ENCODE measurements at regions not wholly inside any gene's neighbourhood (a gene's known extent, or its start where the extent isn't known, plus 50 kb on each side); places are given as distances from the start of the nearest gene placed in this dataset.

DNA sequence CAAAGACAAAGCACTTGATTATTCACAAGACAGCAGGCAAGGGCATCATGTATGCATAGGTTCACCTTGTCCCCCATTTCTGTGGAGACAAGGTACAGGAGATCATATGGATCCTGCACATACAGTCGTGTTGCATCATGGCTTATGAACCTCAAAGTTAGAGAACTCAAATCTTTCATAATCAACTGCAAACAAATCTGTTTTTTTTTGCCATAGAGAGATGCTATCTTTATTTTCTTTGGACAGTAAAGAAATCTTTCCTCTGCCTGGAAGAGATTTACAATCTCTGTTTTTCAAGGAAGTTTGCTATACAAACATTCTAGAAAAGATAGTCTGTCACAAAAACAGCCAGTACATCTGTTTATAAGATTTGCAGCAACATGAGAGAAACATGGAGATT lies 578.8 kb downstream of the ANKRD50 start:
- H3K36me3 ChIP-seq (ENCODE audit: control insufficient read depth in 2 of 2, insufficient read depth in 2 of 2, low read length in 1 of 2), result no peaks in the 10 kb centered on the region
- WGBS, 2 donors, result 72 to 77% methylated on average over 1 of the region's 1 CpG
- H3K4me3 ChIP-seq (ENCODE audit: low read depth in 1 of 2, low read length in 2 of 2), result no peak overlapping the region
- H3K4me1 ChIP-seq (ENCODE audit: control insufficient read depth in 2 of 2, insufficient read depth in 2 of 2, low read length in 1 of 2), result no peaks in the 10 kb centered on the region
- no peaks in the 10 kb centered on the region for H3K27me3 ChIP-seq (ENCODE audit: control insufficient read depth in 1 of 2, insufficient read depth in 2 of 2, low read length in 2 of 2)
- peaks cover 0 to 6% of the 10 kb centered on the region in 2 donors for H3K9me3 ChIP-seq (ENCODE audit: control insufficient read depth in 2 of 2, insufficient read depth in 1 of 2, low read depth in 1 of 2, low read length in 1 of 2)
- no peak overlapping the region for H3K27ac ChIP-seq (ENCODE audit: low read depth in 2 of 2, low read length in 1 of 2)

DNA sequence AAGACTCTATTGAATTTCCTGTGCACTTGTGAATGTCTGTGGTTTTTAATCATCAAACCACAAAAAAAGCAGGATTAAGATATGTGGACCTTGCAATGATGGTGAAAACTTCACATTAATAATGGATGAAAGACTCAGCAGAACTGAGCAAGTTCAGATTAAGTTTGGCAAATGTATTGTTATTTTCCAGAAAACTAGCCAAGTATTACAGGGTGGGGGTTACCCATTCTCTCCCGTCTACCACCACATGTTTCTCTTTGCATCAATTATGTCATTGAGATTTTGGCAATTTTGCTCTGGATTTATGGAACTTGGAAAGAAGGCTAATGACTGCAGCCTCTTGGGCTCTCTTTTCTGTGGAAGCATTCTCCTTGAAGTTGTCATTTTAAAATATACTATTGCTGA lies 577.1 kb downstream of the ANKRD50 start:
- peaks cover 0 to 6% of the 10 kb centered on the region in 2 donors for H3K9me3 ChIP-seq (ENCODE audit: control insufficient read depth in 2 of 2, insufficient read depth in 1 of 2, low read depth in 1 of 2, low read length in 1 of 2)
- no peak overlapping the region for H3K27ac ChIP-seq (ENCODE audit: low read depth in 2 of 2, low read length in 1 of 2)
- 17 to 27% methylated on average over 1 of the region's 1 CpG for WGBS, 2 donors
- H3K4me1 ChIP-seq (ENCODE audit: control insufficient read depth in 2 of 2, insufficient read depth in 2 of 2, low read length in 1 of 2), result no peaks in the 10 kb centered on the region
- no peaks in the 10 kb centered on the region for H3K36me3 ChIP-seq (ENCODE audit: control insufficient read depth in 2 of 2, insufficient read depth in 2 of 2, low read length in 1 of 2)
- no peaks in the 10 kb centered on the region for H3K27me3 ChIP-seq (ENCODE audit: control insufficient read depth in 1 of 2, insufficient read depth in 2 of 2, low read length in 2 of 2)
- H3K4me3 ChIP-seq (ENCODE audit: low read depth in 1 of 2, low read length in 2 of 2), result no peak overlapping the region

DNA sequence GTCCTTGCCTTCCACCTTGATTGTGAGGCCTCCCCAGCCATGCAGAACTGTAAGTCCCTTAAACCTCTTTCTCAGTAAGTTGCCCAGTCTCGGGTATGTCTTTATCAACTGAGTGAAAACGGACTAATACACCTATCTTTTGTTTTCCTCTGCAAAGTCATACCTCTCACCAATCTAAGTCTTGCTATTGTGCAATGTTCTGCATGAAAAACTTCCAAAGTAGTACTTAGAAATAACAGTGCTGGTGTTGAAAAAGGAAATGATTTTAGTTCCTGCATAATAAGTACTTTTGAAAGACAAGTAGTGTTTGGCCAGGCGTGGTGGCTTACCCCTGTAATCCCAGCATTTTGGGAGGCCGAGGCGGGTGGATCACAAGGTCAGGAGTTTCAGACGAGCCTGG lies 573.5 kb downstream of the ANKRD50 start:
- 61 to 67% methylated on average over 6 of the region's 6 CpGs for WGBS, 2 donors
- Histone ChIP-seq H3K9me3 (ENCODE audit: control insufficient read depth in 2 of 2, insufficient read depth in 1 of 2, low read depth in 1 of 2, low read length in 1 of 2) (no peaks in the 10 kb centered on the region), H3K27ac (ENCODE audit: low read depth in 2 of 2, low read length in 1 of 2) (no peak overlapping the region), H3K36me3 (ENCODE audit: control insufficient read depth in 2 of 2, insufficient read depth in 2 of 2, low read length in 1 of 2) (no peaks in the 10 kb centered on the region), H3K4me3 (ENCODE audit: low read depth in 1 of 2, low read length in 2 of 2) (no peak overlapping the region), H3K27me3 (ENCODE audit: control insufficient read depth in 1 of 2, insufficient read depth in 2 of 2, low read length in 2 of 2) (no peaks in the 10 kb centered on the region), H3K4me1 (ENCODE audit: control insufficient read depth in 2 of 2, insufficient read depth in 2 of 2, low read length in 1 of 2) (no peaks in the 10 kb centered on the region)

DNA sequence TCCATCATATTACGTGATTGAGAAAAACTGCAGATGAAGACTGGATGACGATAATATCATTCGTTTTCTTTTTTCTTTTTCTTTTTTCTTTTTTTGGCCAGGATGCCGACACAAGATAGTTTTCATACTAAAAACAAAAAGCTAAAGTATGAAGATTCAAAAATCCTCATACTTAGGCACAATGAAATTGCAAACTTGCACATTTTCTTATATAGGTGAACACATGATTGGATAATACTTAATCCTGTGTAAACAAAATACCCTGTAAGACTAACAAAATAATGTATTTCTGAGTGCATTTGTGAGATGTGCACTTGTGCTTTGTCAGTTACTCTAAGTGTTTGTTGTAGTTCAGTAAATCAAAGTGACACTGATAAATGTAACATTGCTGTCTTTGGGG lies 568.9 kb downstream of the ANKRD50 start:
- Histone ChIP-seq H3K9me3 (ENCODE audit: control insufficient read depth in 2 of 2, insufficient read depth in 1 of 2, low read depth in 1 of 2, low read length in 1 of 2) (no peaks in the 10 kb centered on the region), H3K4me3 (ENCODE audit: low read depth in 1 of 2, low read length in 2 of 2) (no peak overlapping the region), H3K36me3 (ENCODE audit: control insufficient read depth in 2 of 2, insufficient read depth in 2 of 2, low read length in 1 of 2) (no peaks in the 10 kb centered on the region), H3K27me3 (ENCODE audit: control insufficient read depth in 1 of 2, insufficient read depth in 2 of 2, low read length in 2 of 2) (no peaks in the 10 kb centered on the region), H3K4me1 (ENCODE audit: control insufficient read depth in 2 of 2, insufficient read depth in 2 of 2, low read length in 1 of 2) (no peaks in the 10 kb centered on the region), H3K27ac (ENCODE audit: low read depth in 2 of 2, low read length in 1 of 2) (no peak overlapping the region)
- 75 to 91% methylated on average over 4 of the region's 4 CpGs for WGBS, 2 donors

DNA sequence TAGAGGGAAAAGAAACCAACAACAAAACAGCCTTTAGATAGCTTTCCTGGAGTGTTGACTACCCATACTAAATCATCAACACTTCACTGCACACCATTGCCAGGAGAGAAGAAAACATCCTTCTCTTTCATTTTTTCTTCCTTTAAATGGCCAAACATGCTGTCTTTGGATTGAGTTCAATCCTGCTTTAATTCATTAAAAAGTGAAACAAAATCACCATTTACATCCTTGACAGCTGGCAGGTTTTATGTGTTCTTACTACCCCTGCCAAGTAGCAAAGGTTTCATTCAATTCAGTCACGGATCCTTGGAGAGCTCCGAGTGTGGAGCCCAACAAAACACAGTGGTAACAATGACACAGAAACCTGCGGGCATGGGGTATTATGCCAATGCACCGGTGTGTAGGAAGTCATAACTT lies 568.3 kb downstream of the ANKRD50 start:
- no peaks in the 10 kb centered on the region for H3K9me3 ChIP-seq (ENCODE audit: control insufficient read depth in 2 of 2, insufficient read depth in 1 of 2, low read depth in 1 of 2, low read length in 1 of 2)
- peak overlapping the region in 1 of 2 donors; percentile 3 for H3K27ac ChIP-seq (ENCODE audit: low read depth in 2 of 2, low read length in 1 of 2)
- no peaks in the 10 kb centered on the region for H3K36me3 ChIP-seq (ENCODE audit: control insufficient read depth in 2 of 2, insufficient read depth in 2 of 2, low read length in 1 of 2)
- H3K4me3 ChIP-seq (ENCODE audit: low read depth in 1 of 2, low read length in 2 of 2), result no peak overlapping the region
- H3K4me1 ChIP-seq (ENCODE audit: control insufficient read depth in 2 of 2, insufficient read depth in 2 of 2, low read length in 1 of 2), result no peaks in the 10 kb centered on the region
- no peaks in the 10 kb centered on the region for H3K27me3 ChIP-seq (ENCODE audit: control insufficient read depth in 1 of 2, insufficient read depth in 2 of 2, low read length in 2 of 2)
- WGBS, 2 donors, result 29 to 38% methylated on average over 4 of the region's 4 CpGs

DNA sequence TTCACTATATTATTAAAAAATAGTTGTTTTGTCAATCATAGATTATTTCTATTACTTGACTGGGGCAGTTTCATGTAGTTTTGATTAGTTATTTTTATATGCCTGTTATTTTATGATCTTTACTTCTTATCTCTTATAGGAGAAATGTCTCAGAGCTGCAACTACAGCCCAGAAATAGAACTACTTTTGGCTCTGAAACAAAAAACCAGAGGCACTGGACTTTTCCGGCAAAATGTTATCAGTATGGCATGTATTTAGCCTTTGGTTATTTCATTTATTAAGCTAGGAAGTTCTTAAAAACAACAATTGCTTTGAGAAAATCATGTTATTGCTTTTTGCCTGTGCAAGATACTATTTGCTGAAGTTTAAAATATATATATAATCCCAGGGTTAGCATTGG lies 566.5 kb downstream of the ANKRD50 start:
- Histone ChIP-seq H3K9me3 (ENCODE audit: control insufficient read depth in 2 of 2, insufficient read depth in 1 of 2, low read depth in 1 of 2, low read length in 1 of 2) (no peaks in the 10 kb centered on the region), H3K4me1 (ENCODE audit: control insufficient read depth in 2 of 2, insufficient read depth in 2 of 2, low read length in 1 of 2) (no peaks in the 10 kb centered on the region), H3K27me3 (ENCODE audit: control insufficient read depth in 1 of 2, insufficient read depth in 2 of 2, low read length in 2 of 2) (no peaks in the 10 kb centered on the region), H3K27ac (ENCODE audit: low read depth in 2 of 2, low read length in 1 of 2) (no peak overlapping the region), H3K4me3 (ENCODE audit: low read depth in 1 of 2, low read length in 2 of 2) (no peak overlapping the region), H3K36me3 (ENCODE audit: control insufficient read depth in 2 of 2, insufficient read depth in 2 of 2, low read length in 1 of 2) (no peaks in the 10 kb centered on the region)
- 43 to 50% methylated on average over 1 of the region's 1 CpG for WGBS, 2 donors

DNA sequence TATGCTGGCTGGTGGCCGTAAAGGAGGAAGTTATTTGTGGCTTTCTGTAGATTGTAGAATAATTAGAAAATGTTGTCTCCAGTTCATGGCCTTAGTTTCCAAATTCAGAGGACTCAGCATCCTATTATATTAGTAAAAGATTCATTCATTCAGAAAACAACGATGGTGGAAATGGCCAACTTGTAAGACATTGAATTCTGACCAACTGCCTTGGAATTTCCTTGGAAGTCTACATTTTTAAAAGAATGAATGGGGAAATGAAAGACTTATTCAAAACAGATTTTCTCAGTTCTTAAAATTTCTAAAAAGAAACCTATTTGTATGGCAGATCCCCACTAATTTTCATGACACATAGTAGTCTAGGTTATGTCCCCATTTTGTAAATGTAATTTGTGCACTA lies 561.5 kb downstream of the ANKRD50 start:
- Histone ChIP-seq H3K27me3 (ENCODE audit: control insufficient read depth in 1 of 2, insufficient read depth in 2 of 2, low read length in 2 of 2) (no peaks in the 10 kb centered on the region), H3K4me1 (ENCODE audit: control insufficient read depth in 2 of 2, insufficient read depth in 2 of 2, low read length in 1 of 2) (no peaks in the 10 kb centered on the region), H3K27ac (ENCODE audit: low read depth in 2 of 2, low read length in 1 of 2) (no peak overlapping the region), H3K36me3 (ENCODE audit: control insufficient read depth in 2 of 2, insufficient read depth in 2 of 2, low read length in 1 of 2) (no peaks in the 10 kb centered on the region), H3K4me3 (ENCODE audit: low read depth in 1 of 2, low read length in 2 of 2) (no peak overlapping the region), H3K9me3 (ENCODE audit: control insufficient read depth in 2 of 2, insufficient read depth in 1 of 2, low read depth in 1 of 2, low read length in 1 of 2) (no peaks in the 10 kb centered on the region)
- 87 to 90% methylated on average over 2 of the region's 2 CpGs for WGBS, 2 donors

DNA sequence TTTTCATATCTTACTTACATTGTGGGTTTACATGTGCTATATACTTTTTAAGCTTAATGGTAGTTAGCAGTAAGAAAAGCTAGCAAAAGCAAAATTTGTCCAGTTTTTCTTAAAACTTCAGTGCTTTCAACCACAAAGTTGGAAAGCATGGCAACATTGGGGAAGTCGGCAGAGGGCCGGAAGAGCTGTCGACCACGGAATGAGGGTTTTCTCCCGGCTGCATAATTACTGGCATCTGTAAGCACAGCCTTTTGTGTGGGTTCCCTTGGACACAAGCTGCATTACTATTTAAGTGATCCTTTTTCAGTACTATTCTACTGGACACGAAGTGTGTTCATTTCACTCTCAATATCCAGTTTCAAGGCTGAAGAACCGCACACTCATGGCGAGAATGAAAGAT lies 560.4 kb downstream of the ANKRD50 start:
- H3K9me3 ChIP-seq (ENCODE audit: control insufficient read depth in 2 of 2, insufficient read depth in 1 of 2, low read depth in 1 of 2, low read length in 1 of 2), result no peaks in the 10 kb centered on the region
- no peak overlapping the region for H3K4me3 ChIP-seq (ENCODE audit: low read depth in 1 of 2, low read length in 2 of 2)
- H3K4me1 ChIP-seq (ENCODE audit: control insufficient read depth in 2 of 2, insufficient read depth in 2 of 2, low read length in 1 of 2), result no peaks in the 10 kb centered on the region
- H3K27me3 ChIP-seq (ENCODE audit: control insufficient read depth in 1 of 2, insufficient read depth in 2 of 2, low read length in 2 of 2), result no peaks in the 10 kb centered on the region
- H3K27ac ChIP-seq (ENCODE audit: low read depth in 2 of 2, low read length in 1 of 2), result no peak overlapping the region
- H3K36me3 ChIP-seq (ENCODE audit: control insufficient read depth in 2 of 2, insufficient read depth in 2 of 2, low read length in 1 of 2), result no peaks in the 10 kb centered on the region
- 76 to 84% methylated on average over 8 of the region's 8 CpGs for WGBS, 2 donors

DNA sequence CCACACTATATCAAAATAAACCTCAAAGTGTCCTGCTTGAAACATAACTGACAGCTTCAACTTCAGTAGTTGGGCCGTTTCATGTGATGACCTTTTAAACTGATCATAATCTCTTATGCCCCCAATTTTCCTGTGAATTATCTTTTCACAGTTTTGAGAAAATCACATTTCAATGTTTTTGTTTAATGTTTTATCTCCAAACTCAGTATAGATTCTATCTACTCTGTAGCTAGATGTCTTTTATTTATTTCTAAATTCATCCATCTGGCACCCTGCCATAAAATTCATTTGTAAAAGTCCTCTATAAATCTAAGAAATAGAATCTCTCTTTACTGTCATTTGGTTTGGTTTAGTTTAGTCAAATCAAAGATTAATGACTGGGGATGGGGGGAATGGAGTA lies 557.3 kb downstream of the ANKRD50 start:
- WGBS, 2 donors, result 55 to 74% methylated on average over 1 of the region's 1 CpG
- no peaks in the 10 kb centered on the region for H3K27me3 ChIP-seq (ENCODE audit: control insufficient read depth in 1 of 2, insufficient read depth in 2 of 2, low read length in 2 of 2)
- no peaks in the 10 kb centered on the region for H3K4me1 ChIP-seq (ENCODE audit: control insufficient read depth in 2 of 2, insufficient read depth in 2 of 2, low read length in 1 of 2)
- H3K9me3 ChIP-seq (ENCODE audit: control insufficient read depth in 2 of 2, insufficient read depth in 1 of 2, low read depth in 1 of 2, low read length in 1 of 2), result no peaks in the 10 kb centered on the region
- H3K27ac ChIP-seq (ENCODE audit: low read depth in 2 of 2, low read length in 1 of 2), result no peak overlapping the region
- no peak overlapping the region for H3K4me3 ChIP-seq (ENCODE audit: low read depth in 1 of 2, low read length in 2 of 2)
- H3K36me3 ChIP-seq (ENCODE audit: control insufficient read depth in 2 of 2, insufficient read depth in 2 of 2, low read length in 1 of 2), result no peaks in the 10 kb centered on the region

DNA sequence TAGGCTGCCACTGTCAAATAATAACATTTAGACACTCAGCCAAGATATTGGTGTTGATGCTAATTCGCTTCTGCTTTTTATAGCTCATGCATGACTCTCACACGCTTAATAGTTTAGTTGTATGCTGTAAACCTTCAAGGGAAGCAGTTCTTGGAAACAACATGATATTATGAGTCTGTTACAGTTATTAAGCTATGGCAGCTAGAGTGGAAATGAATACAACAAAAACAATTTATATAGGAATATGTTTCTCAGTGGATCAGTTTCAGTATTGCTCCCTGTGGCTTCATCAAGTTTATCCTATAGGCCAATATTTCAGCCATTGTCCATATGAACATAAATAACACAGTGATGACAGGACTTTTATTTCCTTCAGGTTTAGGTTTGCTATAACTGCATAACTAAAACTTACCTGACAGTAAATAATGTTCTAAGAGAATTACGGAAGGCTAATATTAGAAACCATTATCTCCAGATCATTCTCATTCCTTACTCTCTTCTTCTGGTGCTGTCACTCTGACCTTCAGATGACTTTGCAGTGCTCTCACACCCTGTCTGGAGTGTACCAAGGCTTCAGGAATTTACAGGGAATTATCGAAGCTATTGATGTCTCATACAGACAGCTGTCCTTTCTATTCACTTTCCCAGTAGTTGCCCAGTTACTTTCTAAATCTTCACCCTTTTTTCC lies 555.0 kb downstream of the ANKRD50 start:
- Histone ChIP-seq H3K9me3 (ENCODE audit: control insufficient read depth in 2 of 2, insufficient read depth in 1 of 2, low read depth in 1 of 2, low read length in 1 of 2) (no peaks in the 10 kb centered on the region), H3K27ac (ENCODE audit: low read depth in 2 of 2, low read length in 1 of 2) (no peak overlapping the region), H3K27me3 (ENCODE audit: control insufficient read depth in 1 of 2, insufficient read depth in 2 of 2, low read length in 2 of 2) (no peaks in the 10 kb centered on the region), H3K36me3 (ENCODE audit: control insufficient read depth in 2 of 2, insufficient read depth in 2 of 2, low read length in 1 of 2) (no peaks in the 10 kb centered on the region), H3K4me1 (ENCODE audit: control insufficient read depth in 2 of 2, insufficient read depth in 2 of 2, low read length in 1 of 2) (no peaks in the 10 kb centered on the region), H3K4me3 (ENCODE audit: low read depth in 1 of 2, low read length in 2 of 2) (no peak overlapping the region)
- WGBS, 2 donors, result 63 to 68% methylated on average over 4 of the region's 4 CpGs
